Keratinocyte (primary cell): ENCODE measurements at regions not wholly inside any gene's neighbourhood (a gene's known extent, or its start where the extent isn't known, plus 50 kb on each side); places are given as distances from the start of the nearest gene placed in this dataset.

Source experiments
- DNase-seq: peaks from one replicate; pipeline ENCODE4 v3.0.0-alpha.2; 2011; ENCODE audit warnings: low read depth, missing footprints, low spot score
- FAIRE-seq: peaks from 2 replicates; lab custom pipeline; 2011; peaks lifted over from hg19 to GRCh38; lab: Jason Lieb, UNC
- H2AFZ ChIP-seq: 2 replicates; pipeline ENCODE4 v1.6.0; 2012; ENCODE audit warnings: low read length, control low read depth, inconsistent platforms; ENCODE audit not compliant: control insufficient read depth
- H3K27ac ChIP-seq: 2 replicates; pipeline ENCODE4 v1.5.1; 2011; ENCODE audit warnings: low read length; ENCODE audit not compliant: control insufficient read depth, insufficient read depth
- H3K27me3 ChIP-seq: 3 replicates; pipeline ENCODE4 v1.6.0; 2011; ENCODE audit warnings: low read length; ENCODE audit not compliant: control insufficient read depth, insufficient read depth; ENCODE audit errors: extremely low read depth
- H3K36me3 ChIP-seq, 2 experiments: 2 replicates in 1 of 2; 3 replicates in 1 of 2; pipeline ENCODE4 v1.5.1; 2011; ENCODE audit warnings: low read length in 2 of 2, mild to moderate bottlenecking in 1 of 2; ENCODE audit not compliant: control insufficient read depth in 2 of 2, insufficient read depth in 2 of 2; ENCODE audit errors: extremely low read depth in 1 of 2
- H3K4me1 ChIP-seq: 3 replicates; pipeline ENCODE4 v1.5.1; 2011; ENCODE audit warnings: low read length; ENCODE audit not compliant: control insufficient read depth, insufficient read depth; ENCODE audit errors: extremely low read depth
- H3K4me2 ChIP-seq: 3 replicates; pipeline ENCODE4 v1.6.0; 2011; ENCODE audit warnings: low read depth, low read length; ENCODE audit not compliant: control insufficient read depth, insufficient read depth; ENCODE audit errors: extremely low read depth
- H3K4me3 ChIP-seq, 3 experiments: fragments of 200-600 bp in 1 of 3; sonication (generic) in 1 of 3; 2 replicates in 2 of 3; 3 replicates in 1 of 3; pipeline ENCODE4 v1.5.1; 2011 to 2016; ENCODE audit warnings: low read length in 3 of 3, mild to moderate bottlenecking in 3 of 3, control low read depth in 2 of 3, inconsistent platforms in 1 of 3, low read depth in 1 of 3, mixed read lengths in 1 of 3, mixed run types in 1 of 3, moderate library complexity in 1 of 3; ENCODE audit not compliant: control insufficient read depth in 2 of 3, insufficient read depth in 2 of 3; ENCODE audit errors: extremely low read depth in 1 of 3
- H3K79me2 ChIP-seq: 2 replicates; pipeline ENCODE4 v1.6.0; 2012; ENCODE audit warnings: low read length; ENCODE audit not compliant: control insufficient read depth, insufficient read depth
- H3K9ac ChIP-seq: 3 replicates; pipeline ENCODE4 v1.6.0; 2011; ENCODE audit warnings: low read length; ENCODE audit not compliant: control insufficient read depth, insufficient read depth; ENCODE audit errors: extremely low read depth
- H3K9me1 ChIP-seq: 3 replicates; pipeline ENCODE4 v1.6.0; 2011; ENCODE audit warnings: low read length; ENCODE audit not compliant: control insufficient read depth, insufficient read depth; ENCODE audit errors: extremely low read depth
- H3K9me3 ChIP-seq: 2 replicates; pipeline ENCODE4 v1.5.1; 2012; ENCODE audit warnings: low read depth, low read length; ENCODE audit not compliant: control insufficient read depth
- H4K20me1 ChIP-seq: 3 replicates; pipeline ENCODE4 v1.6.0; 2011; ENCODE audit warnings: low read length; ENCODE audit not compliant: control insufficient read depth, insufficient read depth; ENCODE audit errors: extremely low read depth
- EZH2 ChIP-seq: IDR thresholded peaks from one replicate; pipeline ENCODE4 v1.6.1; 2012; ENCODE audit warnings: inconsistent platforms, mild to moderate bottlenecking, low read length, moderate library complexity
- dilution Hi-C: fragments of 300-500 bp; cut with MboI; formaldehyde crosslinking; loops from one replicate; pipeline ENCODE4 v1.7.0; 2020; ENCODE audit warnings: low sequenced_read_pairs; ENCODE audit not compliant: extremely low pct_ligation_motif_present
- TF ChIP-seq, protein P1 (sequence below), 3 experiments: IDR thresholded peaks in 1 of 3; conservative IDR thresholded peaks in 1 of 3; optimal IDR thresholded peaks in 1 of 3; 2 replicates in 2 of 3; 3 replicates in 1 of 3; pipeline versions ENCODE3 to v1.5.1; 2011; ENCODE audit warnings: low read length in 3 of 3, mild to moderate bottlenecking in 3 of 3, moderate library complexity in 2 of 3, control low read depth in 1 of 3, inconsistent platforms in 1 of 3; ENCODE audit not compliant: insufficient read depth in 2 of 3; ENCODE audit errors: extremely low read depth in 1 of 3

DNA sequence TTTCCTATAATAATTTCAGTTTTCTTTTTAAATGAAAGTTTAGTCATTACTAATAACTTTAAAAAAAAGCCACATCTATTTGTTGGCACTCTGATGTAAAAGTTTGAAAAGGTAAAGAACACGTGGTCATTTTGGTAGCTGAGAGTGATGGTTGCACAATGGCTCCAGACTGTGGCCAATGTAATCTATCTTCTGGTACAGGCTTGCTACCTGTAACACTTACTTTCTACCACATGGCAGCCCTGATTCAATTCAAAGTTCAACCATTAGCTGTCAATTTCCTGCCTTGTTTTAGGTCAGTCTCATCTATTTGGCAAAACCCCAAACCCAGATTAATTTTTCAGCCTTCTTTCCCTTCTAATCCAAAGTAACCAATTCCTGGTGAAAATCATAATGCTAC, 126.1 kb downstream of the TUSC7 start:
- Histone ChIP-seq H3K27ac (no peak overlapping the region), H3K4me1 (no peaks in the 10 kb centered on the region), H3K9ac (no peak overlapping the region), H4K20me1 (no peaks in the 10 kb centered on the region), H3K4me3 (no peak overlapping the region), H3K9me3 (no peaks in the 10 kb centered on the region), H3K4me2 (no peak overlapping the region), H3K36me3 (no peaks in the 10 kb centered on the region), H3K9me1 (no peaks in the 10 kb centered on the region), H2AFZ (no peak overlapping the region), H3K79me2 (no peaks in the 10 kb centered on the region), H3K27me3 (no peaks in the 10 kb centered on the region)
- TF ChIP-seq EZH2, result no peak
- TF ChIP-seq, protein P1, sequence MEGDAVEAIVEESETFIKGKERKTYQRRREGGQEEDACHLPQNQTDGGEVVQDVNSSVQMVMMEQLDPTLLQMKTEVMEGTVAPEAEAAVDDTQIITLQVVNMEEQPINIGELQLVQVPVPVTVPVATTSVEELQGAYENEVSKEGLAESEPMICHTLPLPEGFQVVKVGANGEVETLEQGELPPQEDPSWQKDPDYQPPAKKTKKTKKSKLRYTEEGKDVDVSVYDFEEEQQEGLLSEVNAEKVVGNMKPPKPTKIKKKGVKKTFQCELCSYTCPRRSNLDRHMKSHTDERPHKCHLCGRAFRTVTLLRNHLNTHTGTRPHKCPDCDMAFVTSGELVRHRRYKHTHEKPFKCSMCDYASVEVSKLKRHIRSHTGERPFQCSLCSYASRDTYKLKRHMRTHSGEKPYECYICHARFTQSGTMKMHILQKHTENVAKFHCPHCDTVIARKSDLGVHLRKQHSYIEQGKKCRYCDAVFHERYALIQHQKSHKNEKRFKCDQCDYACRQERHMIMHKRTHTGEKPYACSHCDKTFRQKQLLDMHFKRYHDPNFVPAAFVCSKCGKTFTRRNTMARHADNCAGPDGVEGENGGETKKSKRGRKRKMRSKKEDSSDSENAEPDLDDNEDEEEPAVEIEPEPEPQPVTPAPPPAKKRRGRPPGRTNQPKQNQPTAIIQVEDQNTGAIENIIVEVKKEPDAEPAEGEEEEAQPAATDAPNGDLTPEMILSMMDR (optimal IDR thresholded peaks at IDR 0.05 in 1 of 3, IDR thresholded peaks at IDR 0.05 in 1 of 3, conservative IDR thresholded peaks at IDR 0.05 in 1 of 3; ENCODE audit: extremely low read depth in 1 of 3, insufficient read depth in 2 of 3, low read length in 3 of 3), result no peak
- DNase-seq (no peak), FAIRE-seq (no peak)
- dilution Hi-C loops, result no loop called here

DNA sequence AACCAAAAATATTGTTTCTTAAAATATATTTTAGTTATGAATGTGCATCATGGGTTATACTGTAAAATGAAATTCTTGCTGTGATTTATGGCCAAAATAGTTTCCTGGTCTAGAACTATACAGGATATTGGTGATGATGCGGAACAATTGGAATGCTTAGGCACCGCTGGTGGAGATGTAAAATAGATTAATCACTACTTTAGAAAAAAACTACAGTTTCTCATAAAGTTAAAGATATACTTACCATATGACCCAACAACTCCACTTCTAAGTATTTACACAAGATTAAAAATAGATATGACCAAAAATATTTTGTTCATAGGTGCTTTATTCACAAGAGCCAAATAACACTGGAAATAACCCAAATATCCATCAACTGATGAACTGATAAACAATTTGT, 126.7 kb downstream of the TUSC7 start:
- no peak overlapping the region for H3K27ac ChIP-seq
- TF ChIP-seq EZH2, result no peak
- TF ChIP-seq, protein P1 (optimal IDR thresholded peaks at IDR 0.05 in 1 of 3, IDR thresholded peaks at IDR 0.05 in 1 of 3, conservative IDR thresholded peaks at IDR 0.05 in 1 of 3; ENCODE audit: extremely low read depth in 1 of 3, insufficient read depth in 2 of 3, low read length in 3 of 3), result no peak

More for the DNA sequence above, 126.7 kb downstream of the TUSC7 start:
- Histone ChIP-seq H3K27me3 (no peaks in the 10 kb centered on the region), H2AFZ (no peak overlapping the region), H3K79me2 (no peaks in the 10 kb centered on the region), H3K9me3 (no peaks in the 10 kb centered on the region), H3K36me3 (no peaks in the 10 kb centered on the region), H3K4me2 (no peak overlapping the region), H3K4me3 (no peak overlapping the region), H3K4me1 (no peaks in the 10 kb centered on the region), H3K9me1 (no peaks in the 10 kb centered on the region), H4K20me1 (no peaks in the 10 kb centered on the region), H3K9ac (no peak overlapping the region)
- no peak for DNase-seq
- dilution Hi-C loops, result no loop called here
- no peak for FAIRE-seq
